ENCODE measurements at regions not wholly inside any gene's neighbourhood (a gene's known extent, or its start where the extent isn't known, plus 50 kb on each side); places are given as distances from the start of the nearest gene placed in this dataset.

- no peak for TF ChIP-seq CTCF (IDR thresholded peaks at IDR 0.05)
- ChIA-PET CTCF (interaction anchor here (0.7 to 0.9 kb wide), 2 partner anchors 111 to 1333 kb away, joined by 3 read pairs; no protein-coding TSS in a partner anchor), POLR2A (no interaction called here)
- H3K27me3 Mint-ChIP-seq = peaks cover 2% of the 10 kb centered on the region
- intact Hi-C loops (cut with micrococcal nuclease) = no loop called here
- H3K36me3 Mint-ChIP-seq (ENCODE audit: low read depth) = no peaks in the 10 kb centered on the region
- H3K4me1 Mint-ChIP-seq (ENCODE audit: low read depth) = no peaks in the 10 kb centered on the region
- ATAC-seq (no peak), DNase-seq (no peak)
- H3K9me3 Mint-ChIP-seq = no peaks in the 10 kb centered on the region
- H3K27ac Mint-ChIP-seq = no peak overlapping the region
- H3K4me3 Mint-ChIP-seq = no peak overlapping the region
These were observed 1290.5 kb upstream of the B3GALT2 start for GRCh38 chr1:194476872-194477271.

- no peak overlapping the region for H3K27ac Mint-ChIP-seq
- peaks cover 2% of the 10 kb centered on the region for H3K27me3 Mint-ChIP-seq
- H3K36me3 Mint-ChIP-seq (ENCODE audit: low read depth) = no peaks in the 10 kb centered on the region
- ATAC-seq (no peak), DNase-seq (no peak)
- POLR2A ChIA-PET = no interaction called here
- intact Hi-C loops (cut with micrococcal nuclease) = no loop called here
- no peaks in the 10 kb centered on the region for H3K9me3 Mint-ChIP-seq
- no peak for TF ChIP-seq CTCF (IDR thresholded peaks at IDR 0.05)
- no peaks in the 10 kb centered on the region for H3K4me1 Mint-ChIP-seq (ENCODE audit: low read depth)
- CTCF ChIA-PET = no interaction called here
- no peak overlapping the region for H3K4me3 Mint-ChIP-seq
These were observed 1289.9 kb upstream of the B3GALT2 start for GRCh38 chr1:194476351-194476750.

- intact Hi-C loops (cut with micrococcal nuclease) = no loop called here
- H3K4me3 Mint-ChIP-seq = no peak overlapping the region
- DNase-seq (no peak), ATAC-seq (no peak)
- ChIA-PET CTCF (no interaction called here), POLR2A (no interaction called here)
- no peaks in the 10 kb centered on the region for H3K9me3 Mint-ChIP-seq
- no peak overlapping the region for H3K27ac Mint-ChIP-seq
- peaks cover 2% of the 10 kb centered on the region for H3K27me3 Mint-ChIP-seq
- no peak for TF ChIP-seq CTCF (IDR thresholded peaks at IDR 0.05)
- H3K36me3 Mint-ChIP-seq (ENCODE audit: low read depth) = no peaks in the 10 kb centered on the region
- no peaks in the 10 kb centered on the region for H3K4me1 Mint-ChIP-seq (ENCODE audit: low read depth)
These were observed 1288.3 kb upstream of the B3GALT2 start for GRCh38 chr1:194474701-194475100.

GRCh38 chr1:194473766-194474165 is 1287.4 kb upstream of the B3GALT2 start:
- no peak overlapping the region for H3K27ac Mint-ChIP-seq
- ATAC-seq (no peak), DNase-seq (no peak)
- H3K9me3 Mint-ChIP-seq = no peaks in the 10 kb centered on the region
- no peak overlapping the region for H3K4me3 Mint-ChIP-seq
- no peak for TF ChIP-seq CTCF (IDR thresholded peaks at IDR 0.05)
- intact Hi-C loops (cut with micrococcal nuclease) = no loop called here
- no peaks in the 10 kb centered on the region for H3K36me3 Mint-ChIP-seq (ENCODE audit: low read depth)
- ChIA-PET POLR2A (no interaction called here), CTCF (no interaction called here)
- H3K27me3 Mint-ChIP-seq = peaks cover 2% of the 10 kb centered on the region
- H3K4me1 Mint-ChIP-seq (ENCODE audit: low read depth) = no peaks in the 10 kb centered on the region

- TF ChIP-seq CTCF (IDR thresholded peaks at IDR 0.05) = no peak
- Mint-ChIP-seq H3K4me3 (no peak overlapping the region), H3K36me3 (ENCODE audit: low read depth) (no peaks in the 10 kb centered on the region), H3K27me3 (peaks cover 2% of the 10 kb centered on the region), H3K4me1 (ENCODE audit: low read depth) (no peaks in the 10 kb centered on the region), H3K27ac (no peak overlapping the region), H3K9me3 (no peaks in the 10 kb centered on the region)
- intact Hi-C loops (cut with micrococcal nuclease) = no loop called here
- POLR2A ChIA-PET = no interaction called here
- ATAC-seq (no peak), DNase-seq (no peak)
- CTCF ChIA-PET = no interaction called here
These were observed 1282.9 kb upstream of the B3GALT2 start for GRCh38 chr1:194469282-194469681.
